ENCODE measurements at regions not wholly inside any gene's neighbourhood (a gene's known extent, or its start where the extent isn't known, plus 50 kb on each side); places are given as distances from the start of the nearest gene placed in this dataset.
"Not testable (repeated sequence)": the region's sequence is repeated elsewhere in the genome, so short reads cannot be mapped to it uniquely, and the experiment has no call there.

GRCh38 chr16:82293671-82294070 is 123.6 kb upstream of the MPHOSPH6 start:
- DNase-seq: no peak

GRCh38 chr16:82287937-82288336 is 117.9 kb upstream of the MPHOSPH6 start:
- no peak for DNase-seq

DNA sequence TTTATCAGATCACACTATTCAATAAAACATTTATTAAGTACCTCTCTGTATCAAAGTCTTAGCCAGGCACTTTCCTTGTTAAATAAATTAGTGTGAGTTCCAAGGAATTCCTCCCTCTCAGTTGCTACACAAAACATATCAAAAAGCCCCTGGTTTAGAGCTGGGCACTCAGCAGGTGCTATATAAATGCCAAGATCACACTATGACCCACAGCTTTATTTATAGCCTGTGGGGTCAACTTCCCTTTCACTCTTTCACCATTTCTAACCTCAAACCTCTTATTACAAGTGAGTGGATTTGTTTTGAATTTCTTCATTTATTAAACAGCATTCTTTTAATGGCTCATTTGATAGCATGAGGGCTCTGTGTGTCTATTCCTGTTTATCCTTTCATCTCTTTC is 112.6 kb upstream of the MPHOSPH6 start:
- no peak for DNase-seq

GRCh38 chr16:82281544-82281943 is 111.5 kb upstream of the MPHOSPH6 start:
- DNase-seq: no peak

- no peak for DNase-seq
These were observed 110.8 kb upstream of the MPHOSPH6 start for GRCh38 chr16:82280867-82281266.

GRCh38 chr16:82275349-82275748 is 105.3 kb upstream of the MPHOSPH6 start:
- DNase-seq: not testable (repeated sequence)

- no peak for DNase-seq
These were observed 101.6 kb upstream of the MPHOSPH6 start for GRCh38 chr16:82271636-82272035.

GRCh38 chr16:82267675-82268074 is 97.7 kb upstream of the MPHOSPH6 start:
- not testable (repeated sequence) for DNase-seq

DNA sequence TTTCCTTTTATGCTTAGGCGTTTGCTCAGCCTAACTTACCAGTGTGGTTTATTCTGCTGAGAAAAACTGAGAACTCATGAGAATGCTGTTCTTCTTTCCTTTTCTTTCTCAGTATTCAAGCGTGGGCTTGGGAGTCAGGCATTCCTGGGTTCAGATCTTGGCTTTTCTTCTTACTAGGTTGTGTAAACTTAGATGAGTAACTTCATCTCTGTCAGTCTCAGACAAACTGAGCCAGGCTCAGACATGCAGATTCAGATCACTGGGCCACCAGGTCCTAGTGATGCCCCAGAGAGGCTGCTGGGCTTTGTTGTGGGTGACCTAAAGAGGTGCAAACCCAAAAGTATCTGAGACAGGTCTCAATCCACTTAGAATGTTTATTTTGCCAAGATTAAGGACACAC is 95.8 kb upstream of the MPHOSPH6 start:
- no peak for DNase-seq

GRCh38 chr16:82264756-82265155 is 94.7 kb upstream of the MPHOSPH6 start:
- DNase-seq: no peak

- DNase-seq: peak; percentile 4
These were observed 93.6 kb upstream of the MPHOSPH6 start for GRCh38 chr16:82263521-82264143.

DNA sequence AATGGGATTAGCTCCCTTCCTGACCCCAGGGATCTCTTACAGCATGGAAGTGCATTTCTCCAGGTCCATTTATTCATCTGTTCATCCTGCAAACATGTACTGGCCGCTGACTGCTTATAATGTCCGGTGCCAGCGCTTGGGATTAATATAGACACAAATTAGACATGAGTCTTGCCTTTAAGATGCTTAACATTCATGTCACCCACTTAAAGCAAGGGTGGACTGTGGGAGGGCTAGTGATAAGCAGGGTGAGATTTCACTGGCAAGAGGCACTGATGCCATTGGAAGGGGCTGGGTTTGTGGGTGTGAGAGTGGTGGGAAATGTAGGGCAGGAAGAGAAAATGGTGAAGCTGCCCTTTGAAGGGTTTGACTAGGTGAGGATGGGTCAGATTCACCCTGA is 92.2 kb upstream of the MPHOSPH6 start:
- no peak for DNase-seq

DNA sequence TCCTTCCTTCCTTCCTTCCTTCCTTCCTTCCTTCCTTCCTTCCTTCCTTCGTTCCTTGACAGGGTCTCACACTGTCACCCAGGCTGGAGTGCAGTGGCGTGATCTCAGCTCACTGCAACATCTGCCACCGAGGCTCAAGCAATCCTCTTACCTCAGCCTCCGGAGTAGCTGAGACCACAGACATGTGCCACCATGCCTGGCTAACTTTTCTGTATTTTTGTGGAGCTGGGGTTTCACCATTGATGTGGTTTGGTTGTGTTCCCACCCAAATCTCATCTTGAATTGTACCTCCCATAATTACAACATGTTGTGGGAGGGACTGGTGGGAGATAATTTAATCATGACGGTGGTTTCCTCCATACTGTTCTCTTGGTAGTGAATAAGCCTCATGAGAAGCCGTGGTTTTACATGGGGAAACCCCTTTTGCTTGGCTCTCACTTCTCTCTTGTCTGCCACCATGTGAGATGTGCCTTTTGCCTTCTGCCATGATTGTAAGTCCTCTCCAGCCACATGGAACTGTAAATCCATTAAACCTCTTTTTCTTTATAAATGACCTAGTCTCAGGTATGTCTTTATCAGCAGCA is 90.3 kb upstream of the MPHOSPH6 start:
- no peak for DNase-seq

GRCh38 chr16:82259731-82260130 is 89.7 kb upstream of the MPHOSPH6 start:
- DNase-seq: no peak

GRCh38 chr16:82257990-82258389 is 88.0 kb upstream of the MPHOSPH6 start:
- no peak for DNase-seq

GRCh38 chr16:82252582-82252981 is 82.6 kb upstream of the MPHOSPH6 start:
- no peak for DNase-seq

- DNase-seq: no peak
These were observed 78.7 kb upstream of the MPHOSPH6 start for GRCh38 chr16:82248677-82249076.

GRCh38 chr16:82248012-82248656 is 78.1 kb upstream of the MPHOSPH6 start:
- no peak for DNase-seq

DNA sequence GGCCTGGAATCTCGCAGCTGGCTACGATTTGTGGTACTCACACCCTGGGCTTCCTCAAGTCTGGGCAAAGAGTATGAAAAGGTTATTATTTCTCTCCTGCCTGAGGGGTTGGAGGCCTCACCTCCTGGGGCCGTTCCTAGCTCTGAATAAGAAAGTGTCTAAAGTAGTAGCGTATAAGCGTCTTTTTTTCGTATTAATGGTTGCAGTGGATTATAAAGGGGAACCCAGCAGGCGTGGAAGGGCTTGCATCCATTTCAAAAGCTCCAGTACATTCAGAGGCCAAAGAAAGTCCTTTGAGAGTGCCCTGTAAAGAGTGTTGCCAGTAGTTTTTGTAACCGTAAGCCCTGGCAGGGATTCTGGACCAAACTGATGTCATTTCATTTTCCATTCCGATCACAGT is 72.2 kb upstream of the MPHOSPH6 start:
- DNase-seq: no peak

DNA sequence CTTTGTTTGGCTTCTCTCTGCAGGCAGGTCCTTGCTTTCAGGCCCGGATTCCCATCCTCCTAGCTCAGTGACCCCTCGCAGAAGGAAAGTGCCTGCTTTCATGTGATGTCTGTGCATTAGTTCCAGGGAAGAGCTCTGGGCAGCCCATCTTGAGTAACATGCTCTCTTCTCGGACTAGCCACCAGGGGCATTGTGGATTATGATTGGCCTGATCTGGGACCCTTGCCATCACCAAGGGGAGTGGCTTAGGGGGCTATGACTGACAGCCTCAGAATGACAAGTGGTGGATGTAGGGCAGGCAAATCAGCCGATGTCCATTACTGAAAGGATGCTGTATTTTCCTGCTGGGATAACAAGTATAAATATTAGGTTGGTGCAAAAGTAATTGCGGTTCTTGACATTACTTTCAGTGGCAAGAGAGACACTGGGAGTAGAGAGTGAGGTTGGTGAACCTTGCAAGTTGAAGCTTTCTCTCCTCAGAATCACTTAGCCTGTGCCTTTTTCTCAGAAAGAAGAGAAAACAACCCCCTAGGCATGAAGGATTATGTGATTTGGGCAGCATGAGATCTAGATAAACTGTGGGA is 71.5 kb upstream of the MPHOSPH6 start:
- DNase-seq: no peak

- no peak for DNase-seq
These were observed 70.1 kb upstream of the MPHOSPH6 start for GRCh38 chr16:82240111-82240510.

DNA sequence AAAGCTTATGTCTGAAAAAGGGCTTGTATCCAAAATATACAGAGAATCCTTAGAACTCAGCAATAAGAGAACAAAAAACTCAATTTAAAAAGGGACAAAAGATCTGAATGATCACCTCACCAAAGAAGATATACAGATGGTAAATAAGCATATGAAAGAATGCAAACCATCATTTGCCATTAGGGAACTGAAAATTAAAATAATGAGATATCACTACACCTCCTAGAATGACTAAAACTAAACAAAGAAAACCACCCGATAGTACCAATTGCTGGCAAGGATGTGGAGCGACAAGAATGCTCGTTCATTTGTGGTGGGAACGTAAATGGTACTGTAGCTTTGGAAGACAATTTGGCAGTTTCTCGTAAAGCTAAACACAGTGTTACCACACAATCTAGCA is 66.9 kb upstream of the MPHOSPH6 start:
- DNase-seq: no peak

DNA sequence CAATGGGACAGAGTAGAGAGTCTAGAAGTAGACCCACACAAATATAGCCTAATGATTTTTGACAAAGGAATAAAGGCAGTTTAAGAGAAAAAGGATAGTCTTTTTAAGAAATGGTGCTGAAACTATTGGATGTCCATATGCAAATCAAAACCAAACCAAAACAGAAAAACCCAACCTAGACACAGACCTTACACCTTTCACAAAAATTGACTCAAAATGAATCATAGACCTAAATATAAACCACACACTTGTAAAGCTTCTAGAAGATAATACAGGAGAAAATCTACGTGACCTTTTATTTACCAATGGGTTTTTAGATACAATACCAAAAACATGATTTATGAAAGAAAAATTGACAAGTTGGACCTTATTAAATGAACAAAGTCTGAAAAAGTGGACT is 66.4 kb upstream of the MPHOSPH6 start:
- no peak for DNase-seq

GRCh38 chr16:82232806-82233205 is 62.8 kb upstream of the MPHOSPH6 start:
- DNase-seq: no peak
